Activated T-cell treated with anti-CD3 and anti-CD28 coated beads for 48 hours (primary cell): ENCODE measurements at regions not wholly inside any gene's neighbourhood (a gene's known extent, or its start where the extent isn't known, plus 50 kb on each side); places are given as distances from the start of the nearest gene placed in this dataset.

Experiments used
- DNase-seq: peaks from one replicate; pipeline ENCODE4 v3.0.0-alpha.2; 2020; ENCODE audit warnings: low read depth

GRCh38 chr12:24759155-24759554, 189.7 kb downstream of the BCAT1 start:
- DNase-seq = no peak

DNA sequence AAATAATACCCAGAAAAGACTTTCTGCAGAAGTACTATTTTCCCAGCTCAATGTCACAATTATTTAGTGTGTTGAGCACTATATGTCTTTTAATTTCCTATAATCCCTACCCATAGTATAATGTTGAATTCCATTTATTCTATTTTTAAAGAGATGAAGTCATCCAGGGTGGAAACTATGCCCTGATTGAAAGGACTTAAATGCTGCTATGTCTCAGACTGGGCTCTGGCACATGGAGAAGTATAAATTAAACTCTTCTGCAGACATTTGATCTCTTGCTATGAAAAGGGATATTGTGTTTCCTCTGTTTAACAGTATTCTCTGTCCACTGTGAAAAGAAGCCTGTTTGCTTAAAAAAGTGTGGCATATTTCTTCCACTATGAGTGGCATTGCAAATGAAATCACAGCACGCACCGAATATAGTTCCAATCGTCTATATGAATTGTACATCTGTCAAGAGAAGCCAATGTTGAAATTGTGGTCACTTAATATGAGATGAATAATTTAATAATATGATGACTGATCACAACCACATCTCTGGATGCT, 192.3 kb downstream of the BCAT1 start:
- no peak for DNase-seq

- DNase-seq = no peak
These were observed 193.9 kb downstream of the BCAT1 start for GRCh38 chr12:24754690-24755638.

GRCh38 chr12:24752763-24753462, 196.0 kb downstream of the BCAT1 start:
- no peak for DNase-seq

- DNase-seq = no peak
These were observed 197.7 kb downstream of the BCAT1 start for GRCh38 chr12:24751181-24751580.

- DNase-seq = no peak
These were observed 198.6 kb downstream of the BCAT1 start for GRCh38 chr12:24750263-24750662.

DNA sequence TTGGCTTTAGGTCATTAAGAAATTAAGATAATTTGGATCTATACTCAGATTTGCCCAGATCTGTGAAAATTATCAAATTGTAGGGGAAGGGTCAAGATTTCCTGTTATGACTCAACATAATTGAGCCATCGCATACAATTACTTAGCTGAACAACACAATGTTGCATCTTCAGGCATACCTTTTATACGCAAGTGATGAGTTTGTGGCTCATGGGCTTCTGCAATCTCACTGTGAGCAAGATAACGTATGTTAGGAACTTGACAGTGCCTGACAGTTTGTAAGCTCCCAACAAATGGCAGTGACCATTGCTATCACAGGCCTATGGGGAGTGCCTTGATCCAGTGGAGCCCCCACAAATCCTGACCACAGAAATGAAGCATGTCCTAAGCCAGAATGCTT, 199.7 kb downstream of the BCAT1 start:
- no peak for DNase-seq

DNA sequence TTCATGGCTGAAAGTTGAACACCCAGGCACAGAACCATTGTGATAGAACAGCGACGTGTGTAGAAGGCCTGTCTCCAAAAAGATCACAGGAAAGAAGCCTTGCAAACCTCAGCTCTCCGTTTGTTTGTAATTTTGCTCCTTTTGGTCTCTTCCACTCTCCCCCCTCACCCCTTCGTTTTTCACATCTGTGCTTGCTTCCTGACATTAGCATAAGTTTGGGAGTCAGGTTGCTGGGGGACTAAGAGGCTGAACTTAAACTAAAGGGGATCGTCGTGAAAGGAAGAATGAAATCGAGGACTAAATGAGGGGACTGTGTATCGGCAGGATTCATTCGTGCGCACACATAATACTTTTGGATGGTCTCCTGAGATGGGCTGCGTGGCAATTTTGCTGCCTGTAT, 200.6 kb downstream of the BCAT1 start:
- DNase-seq = no peak

DNA sequence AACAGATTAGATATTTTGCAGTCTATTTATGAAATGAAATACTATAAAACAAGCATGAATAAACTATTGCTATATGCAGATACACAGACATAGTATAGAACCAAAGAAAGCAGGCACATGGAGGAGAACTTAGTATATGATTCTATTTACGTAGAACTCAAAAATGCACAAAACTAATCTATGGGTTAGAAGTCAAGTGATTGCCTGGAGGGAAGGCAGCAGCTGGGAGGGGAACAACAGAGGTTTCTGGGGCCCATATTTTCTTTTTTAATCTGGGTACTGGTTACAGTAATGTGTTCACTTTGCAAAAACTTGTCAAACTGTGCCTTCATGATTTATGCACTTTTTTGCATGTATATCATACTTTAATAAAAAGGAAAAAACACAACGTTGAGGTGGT, 202.0 kb downstream of the BCAT1 start:
- no peak for DNase-seq

- DNase-seq = no peak
These were observed 202.8 kb downstream of the BCAT1 start for GRCh38 chr12:24746006-24746671.

- DNase-seq = no peak
These were observed 204.7 kb downstream of the BCAT1 start for GRCh38 chr12:24743941-24744793.

- DNase-seq = peak; percentile 3
These were observed 206.5 kb downstream of the BCAT1 start for GRCh38 chr12:24742378-24742777.

- DNase-seq = no peak
These were observed 207.7 kb downstream of the BCAT1 start for GRCh38 chr12:24741216-24741615.

GRCh38 chr12:24739106-24739779, 209.7 kb downstream of the BCAT1 start:
- no peak for DNase-seq

GRCh38 chr12:24738441-24738840, 210.5 kb downstream of the BCAT1 start:
- DNase-seq = no peak

DNA sequence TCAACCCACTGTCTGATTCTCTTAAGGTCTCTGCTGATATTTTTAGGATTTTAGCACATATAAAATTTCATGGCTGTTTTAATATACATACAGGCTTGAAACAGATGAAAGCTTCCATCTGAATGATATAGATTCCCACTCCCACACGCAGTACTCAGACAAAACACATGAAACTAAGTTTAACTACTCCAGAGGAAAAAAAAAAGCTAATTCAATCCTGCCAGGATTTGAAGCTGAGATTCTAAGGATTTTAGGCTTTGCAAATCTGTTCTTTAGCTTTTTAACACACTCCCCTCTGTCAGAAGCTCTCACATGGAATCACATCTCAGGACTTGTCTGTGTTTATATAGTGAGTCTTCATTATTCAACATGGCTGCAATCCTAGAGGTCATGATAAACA, 217.3 kb downstream of the BCAT1 start:
- DNase-seq = no peak

DNA sequence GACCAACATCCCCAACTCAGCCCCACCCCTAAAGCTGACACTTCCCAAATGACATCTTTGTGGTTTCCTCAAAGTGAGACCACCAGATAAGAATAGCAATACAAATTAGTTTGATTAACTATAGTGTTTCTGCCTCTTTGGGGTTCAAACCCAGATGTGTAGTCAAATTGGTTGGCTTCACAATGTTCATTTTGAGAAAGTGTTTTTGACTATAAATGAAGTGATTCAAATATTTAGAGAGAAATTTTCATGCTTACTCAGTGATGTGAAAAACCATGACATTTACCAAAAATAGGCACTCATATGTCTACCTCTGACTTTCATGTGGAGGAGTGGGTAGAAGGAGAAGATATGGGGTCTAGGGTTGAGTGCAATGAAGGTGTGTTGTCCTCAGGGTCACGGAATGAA, 218.4 kb downstream of the BCAT1 start:
- DNase-seq = no peak

- no peak for DNase-seq
These were observed 220.1 kb downstream of the BCAT1 start for GRCh38 chr12:24728826-24729225.

DNA sequence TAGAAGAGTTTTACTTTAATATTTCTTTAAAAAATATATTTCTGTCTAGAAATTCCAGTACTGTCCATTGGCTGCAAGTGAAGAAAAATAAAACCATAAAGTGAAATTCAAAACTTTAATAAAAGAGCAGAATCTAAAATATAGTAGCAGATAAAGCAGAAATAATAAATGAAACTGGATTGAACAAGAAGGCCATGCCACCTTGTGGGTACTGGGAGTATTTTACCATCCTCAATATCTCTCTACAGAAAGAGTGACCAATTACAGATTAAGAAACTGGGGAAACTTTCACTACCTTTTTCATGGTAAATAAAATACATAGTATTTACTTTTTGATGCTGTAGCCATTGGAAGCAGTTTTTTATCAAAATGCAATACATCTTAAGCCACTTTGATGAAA, 220.5 kb downstream of the BCAT1 start:
- DNase-seq = no peak

DNA sequence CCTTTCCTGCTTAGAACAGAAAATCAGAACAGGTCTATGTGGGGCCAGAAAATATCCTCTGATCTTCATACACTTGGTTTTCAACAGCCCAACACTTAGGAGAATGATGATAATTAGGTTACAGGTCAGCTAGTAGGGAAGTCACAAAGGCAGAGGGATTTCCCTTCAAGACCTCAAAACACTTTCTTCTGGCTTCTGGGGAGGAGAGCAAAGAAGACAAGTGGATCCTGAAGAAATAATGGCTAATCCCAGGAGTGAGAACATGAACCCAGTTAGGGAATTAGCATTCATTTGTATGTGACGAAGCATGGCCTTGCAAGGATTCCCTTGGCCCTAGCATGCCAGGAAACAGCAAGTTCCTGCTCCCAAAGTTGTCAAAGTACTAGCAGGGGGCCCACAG, 223.3 kb downstream of the BCAT1 start:
- no peak for DNase-seq

- no peak for DNase-seq
These were observed 224.1 kb downstream of the BCAT1 start for GRCh38 chr12:24724814-24725213.
